GM21423 (cell line): ENCODE measurements at regions not wholly inside any gene's neighbourhood (a gene's known extent, or its start where the extent isn't known, plus 50 kb on each side); places are given as distances from the start of the nearest gene placed in this dataset.
A peak's percentile ranks its signal among the peaks of the same experiment; 100 is the strongest.

Experiments
- ATAC-seq: cut with Tn5 transposase; IDR thresholded peaks from one replicate; pipeline ENCODE4 v1.9.1; 2021; ENCODE audit warnings: mild to moderate bottlenecking, moderate library complexity; ENCODE audit not compliant: unreplicated experiment

- peak; percentile 79 for ATAC-seq
These were observed 707.0 kb downstream of the EPM2A start for GRCh38 chr6:145028144-145028818.

GRCh38 chr6:145031001-145031400, 704.3 kb downstream of the EPM2A start:
- no peak for ATAC-seq

GRCh38 chr6:145031962-145032361, 703.4 kb downstream of the EPM2A start:
- no peak for ATAC-seq

- no peak for ATAC-seq
These were observed 702.7 kb downstream of the EPM2A start for GRCh38 chr6:145032562-145033145.

GRCh38 chr6:145034664-145035063, 700.7 kb downstream of the EPM2A start:
- no peak for ATAC-seq

GRCh38 chr6:145036236-145036635, 699.1 kb downstream of the EPM2A start:
- no peak for ATAC-seq

- ATAC-seq, result no peak
These were observed 698.3 kb downstream of the EPM2A start for GRCh38 chr6:145036848-145037567.

- no peak for ATAC-seq
These were observed 692.8 kb downstream of the EPM2A start for GRCh38 chr6:145042559-145042958.

GRCh38 chr6:145043926-145044500, 691.3 kb downstream of the EPM2A start:
- ATAC-seq, result no peak

GRCh38 chr6:145044641-145045246, 690.6 kb downstream of the EPM2A start:
- ATAC-seq, result no peak

- ATAC-seq, result no peak
These were observed 689.7 kb downstream of the EPM2A start for GRCh38 chr6:145045582-145045981.

GRCh38 chr6:145047891-145048290, 687.4 kb downstream of the EPM2A start:
- no peak for ATAC-seq

GRCh38 chr6:145051661-145052060, 683.7 kb downstream of the EPM2A start:
- no peak for ATAC-seq

- no peak for ATAC-seq
These were observed 679.8 kb downstream of the EPM2A start for GRCh38 chr6:145055567-145055966.

- no peak for ATAC-seq
These were observed 674.6 kb downstream of the EPM2A start for GRCh38 chr6:145060714-145061113.

- no peak for ATAC-seq
These were observed 672.2 kb downstream of the EPM2A start for GRCh38 chr6:145063091-145063490.

- no peak for ATAC-seq
These were observed 667.9 kb downstream of the EPM2A start for GRCh38 chr6:145067430-145067829.

- ATAC-seq, result no peak
These were observed 666.7 kb downstream of the EPM2A start for GRCh38 chr6:145068577-145068976.

GRCh38 chr6:145069966-145070365, 665.4 kb downstream of the EPM2A start:
- no peak for ATAC-seq

GRCh38 chr6:145070791-145071190, 664.5 kb downstream of the EPM2A start:
- ATAC-seq, result no peak

- no peak for ATAC-seq
These were observed 663.5 kb downstream of the EPM2A start for GRCh38 chr6:145071836-145072235.
